Stimulated activated CD4-positive, alpha-beta T cell treated with anti-CD3 and anti-CD28 coated beads, Interleukin-12 subunit alpha, Interleukin-12 subunit beta, amount 100 ng/mL, for 48 hours (primary cell): ENCODE measurements at regions not wholly inside any gene's neighbourhood (a gene's known extent, or its start where the extent isn't known, plus 50 kb on each side); places are given as distances from the start of the nearest gene placed in this dataset.
"Not testable (repeated sequence)": the region's sequence is repeated elsewhere in the genome, so short reads cannot be mapped to it uniquely, and the experiment has no call there.

Source experiments
- DNase-seq, 3 donors: peaks; one replicate each; pipeline ENCODE4 v3.0.0-alpha.2; 2020; ENCODE audit warnings: low read depth in 2 of 3, low spot score in 1 of 3

DNA sequence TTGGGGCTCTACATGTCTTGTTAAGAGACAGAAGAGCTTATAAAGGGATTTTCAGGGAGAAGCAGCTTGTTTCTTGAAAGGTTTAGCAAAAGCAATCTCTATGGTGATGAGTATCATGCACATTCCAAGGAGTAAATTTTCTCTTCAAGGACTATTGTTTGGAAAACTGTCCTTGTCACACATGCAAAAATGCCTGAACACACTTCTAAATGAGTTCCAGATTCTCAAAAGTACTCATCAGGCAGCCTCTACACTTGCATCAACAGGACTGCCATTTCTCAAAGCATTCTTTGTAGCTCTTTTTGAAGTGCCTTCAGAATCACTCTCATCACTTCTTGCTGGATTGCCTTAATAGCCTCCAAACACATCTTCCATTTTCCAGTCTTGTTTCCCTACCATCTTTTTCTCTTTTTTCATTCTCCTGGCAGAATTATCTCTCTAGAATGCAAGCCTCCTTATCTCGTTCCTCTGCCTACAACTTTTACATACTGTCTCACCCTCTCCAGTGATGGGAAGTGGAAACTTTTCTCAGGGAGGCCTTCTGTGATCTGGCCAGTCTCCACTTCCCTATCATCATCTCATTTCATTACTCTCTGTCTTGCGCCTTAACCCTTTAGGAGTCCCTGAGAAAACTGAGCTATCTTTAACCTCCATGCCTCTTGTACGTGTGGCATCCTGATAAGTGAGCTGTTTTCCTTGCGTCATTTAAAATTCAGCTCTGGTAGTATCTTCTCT is 631.5 kb upstream of the TLE4 start:
- no peak for DNase-seq

DNA sequence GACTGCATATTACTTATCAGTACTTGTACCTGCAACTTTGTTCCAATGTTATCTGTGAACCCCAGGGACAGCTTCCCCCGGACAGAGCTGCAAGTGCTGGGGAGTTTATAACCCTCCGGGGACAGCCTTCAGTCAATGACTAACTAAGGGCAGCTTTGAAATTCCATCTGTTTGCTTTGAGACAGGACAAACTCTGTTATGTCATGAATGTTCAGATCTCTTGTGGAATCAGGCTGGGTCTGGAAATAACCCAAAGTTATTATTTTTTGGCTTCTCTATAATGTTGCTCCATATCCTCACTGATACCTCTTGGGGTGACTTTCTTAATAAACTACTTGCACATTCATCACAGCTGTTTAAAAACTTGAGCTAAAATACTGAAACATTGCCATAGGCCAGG is 617.5 kb upstream of the TLE4 start:
- DNase-seq: no peak

DNA sequence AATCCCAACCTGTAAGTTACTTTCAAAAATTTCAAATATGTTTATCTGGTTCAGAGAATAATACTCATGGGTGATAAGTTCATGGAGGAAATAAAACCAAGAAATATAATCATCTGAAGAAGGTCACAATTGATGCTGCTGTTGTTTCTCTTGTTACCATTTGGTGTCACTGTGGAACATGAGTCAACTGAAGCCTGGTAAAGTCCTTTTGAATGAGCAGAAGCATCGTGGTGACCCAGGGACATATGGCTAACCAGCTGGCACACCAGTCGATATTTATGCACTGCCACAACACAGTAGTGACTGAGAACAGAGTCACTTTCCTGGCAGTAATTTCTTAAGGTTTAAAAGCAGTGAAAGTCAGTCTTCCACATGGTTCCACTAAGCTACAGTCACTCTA is 612.9 kb upstream of the TLE4 start:
- DNase-seq: no peak

DNA sequence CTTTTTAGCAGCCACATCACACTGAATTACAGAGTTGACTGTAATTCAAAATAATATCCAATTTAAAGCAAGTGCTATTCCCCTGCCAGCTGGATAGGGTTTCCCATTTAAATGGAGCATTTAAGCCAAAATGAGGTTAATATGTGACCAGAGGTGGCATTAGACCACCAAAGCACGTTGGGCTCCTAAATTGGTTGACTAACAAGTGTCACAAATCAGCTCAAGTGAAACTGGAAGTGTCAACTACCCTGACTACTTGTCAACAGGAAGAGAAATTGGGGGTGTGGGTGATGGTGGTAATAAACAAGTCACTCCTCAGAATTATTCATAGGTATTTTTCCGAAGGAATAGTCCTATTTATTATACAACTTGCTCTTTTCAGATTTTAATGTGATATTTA is 609.6 kb upstream of the TLE4 start:
- no peak for DNase-seq

- no peak for DNase-seq
Measured at GRCh38 chr9:78963911-78964310, 607.9 kb upstream of the TLE4 start.

DNA sequence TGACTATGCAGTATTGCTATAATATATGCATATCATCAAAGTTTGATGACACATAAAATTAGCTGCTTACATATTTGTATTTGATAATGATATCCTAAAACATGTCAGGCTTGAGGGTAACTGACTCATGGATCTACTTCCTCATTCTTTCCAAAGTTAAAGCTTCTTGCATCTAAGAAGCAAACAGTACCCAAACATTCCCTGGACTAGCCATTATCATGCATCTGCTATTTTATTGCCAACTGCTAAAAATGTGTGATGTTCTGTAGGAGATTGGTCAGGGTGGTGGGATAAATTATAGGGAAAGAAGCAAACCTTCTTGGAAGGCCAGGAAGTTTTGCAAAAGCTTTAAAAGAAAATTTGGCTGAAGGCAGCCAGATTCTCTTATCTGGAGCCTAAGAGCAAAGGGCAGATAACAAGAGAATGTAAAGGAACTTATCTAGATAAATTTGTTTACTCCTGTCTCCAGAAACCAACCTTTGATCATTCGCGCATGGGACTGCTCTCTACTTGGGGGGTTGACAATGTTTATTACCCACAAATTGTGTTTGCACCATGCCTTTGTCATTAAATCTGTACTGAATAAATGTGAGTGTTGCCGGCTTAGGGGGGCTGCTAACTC is 604.1 kb upstream of the TLE4 start:
- no peak for DNase-seq

DNA sequence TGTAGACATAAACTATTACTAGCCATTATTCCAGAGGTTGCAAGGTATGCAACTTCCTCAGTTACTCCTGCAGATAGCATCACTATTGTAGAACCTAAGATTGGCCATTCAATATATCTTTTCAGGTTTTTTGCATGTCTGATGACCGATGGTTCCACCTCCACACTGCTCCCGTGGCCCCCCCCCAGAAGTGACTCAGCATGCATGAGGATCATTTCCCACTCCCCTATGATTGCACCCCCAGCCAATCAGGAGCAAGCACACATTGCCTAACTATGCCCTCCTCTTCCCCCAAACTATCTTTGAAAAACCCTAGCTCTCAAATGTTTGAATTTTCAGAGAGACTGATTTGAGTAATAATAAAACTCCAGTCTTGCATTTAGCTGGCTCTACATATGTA is 601.4 kb upstream of the TLE4 start:
- no peak for DNase-seq

DNA sequence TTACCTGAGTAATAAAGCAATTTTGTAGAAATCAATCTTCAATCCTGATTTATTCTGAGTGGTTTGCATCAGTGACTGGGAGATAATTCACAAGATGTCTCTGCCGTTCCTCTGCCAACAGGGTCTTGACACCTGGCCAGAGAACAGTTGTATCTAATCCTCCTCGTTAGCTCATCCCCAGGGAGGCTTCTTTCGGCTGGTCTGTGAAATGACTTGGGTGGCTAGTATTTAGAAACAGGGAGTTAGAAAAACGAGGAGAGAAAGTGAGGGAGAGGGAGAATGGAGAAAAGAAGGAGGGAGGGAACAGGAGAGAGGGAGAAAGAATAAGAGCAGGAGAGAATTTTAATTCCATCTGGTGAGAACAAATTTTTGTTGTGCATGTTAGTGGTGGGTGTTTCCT is 600.2 kb upstream of the TLE4 start:
- DNase-seq: no peak

- DNase-seq: no peak
Measured at GRCh38 chr9:78972303-78972999, 599.3 kb upstream of the TLE4 start.

GRCh38 chr9:78973907-78974306 is 597.9 kb upstream of the TLE4 start:
- no peak for DNase-seq

- no peak for DNase-seq
Measured at GRCh38 chr9:78982849-78983248, 588.9 kb upstream of the TLE4 start.

DNA sequence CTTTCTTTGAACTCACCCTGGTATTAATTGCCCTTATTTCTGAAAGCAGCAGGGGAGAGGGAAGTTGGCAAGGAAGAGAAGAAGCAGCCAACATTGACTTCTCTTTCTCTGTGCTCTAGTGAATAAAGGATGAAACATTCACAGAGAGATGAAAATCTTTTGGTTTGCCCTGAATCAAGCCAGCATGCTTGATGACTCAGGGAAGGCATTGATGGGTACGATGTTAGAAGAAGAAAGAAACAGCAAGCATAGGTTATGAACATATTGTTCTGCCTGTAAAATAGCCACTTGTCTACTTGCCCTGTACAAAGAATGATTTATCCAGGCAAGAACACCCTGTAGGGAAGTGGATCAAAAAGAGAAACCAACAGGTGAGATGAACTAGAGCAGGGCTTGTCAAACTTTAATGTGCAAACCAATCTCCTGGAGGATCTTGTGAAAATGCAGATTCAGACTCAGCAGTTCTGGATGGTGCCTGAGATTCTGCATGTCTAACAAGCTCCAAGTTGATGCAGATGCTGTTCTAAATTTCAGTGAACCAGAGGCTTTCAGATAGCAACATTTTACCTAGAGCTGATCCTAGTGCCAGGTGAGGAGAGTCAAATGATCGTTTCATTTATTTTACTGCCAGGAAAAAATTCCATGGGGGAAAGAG is 586.6 kb upstream of the TLE4 start:
- DNase-seq: no peak

DNA sequence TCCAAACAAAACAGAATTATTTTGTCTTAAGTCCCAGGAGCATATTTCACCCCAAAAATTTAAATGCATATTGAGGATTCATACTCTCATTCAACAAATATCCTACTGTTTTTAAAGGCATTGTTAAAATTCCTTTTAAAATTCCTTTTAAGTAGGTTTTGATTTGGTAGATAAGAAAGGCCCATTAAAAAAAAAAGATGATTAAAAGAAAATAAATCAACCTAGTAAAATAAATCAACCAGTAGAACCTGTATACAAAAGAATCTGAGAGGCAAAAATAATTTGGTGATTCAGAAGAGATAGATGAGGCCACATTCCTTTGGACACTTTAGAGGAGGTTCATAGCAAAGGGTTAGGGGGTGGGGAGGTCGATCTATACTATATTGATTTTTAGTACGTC is 585.3 kb upstream of the TLE4 start:
- DNase-seq: no peak

- DNase-seq: no peak
Measured at GRCh38 chr9:78989031-78989658, 582.6 kb upstream of the TLE4 start.

GRCh38 chr9:78994471-78994870 is 577.3 kb upstream of the TLE4 start:
- no peak for DNase-seq

GRCh38 chr9:78994974-78995373 is 576.8 kb upstream of the TLE4 start:
- DNase-seq: not testable (repeated sequence)

GRCh38 chr9:78997296-78997695 is 574.5 kb upstream of the TLE4 start:
- no peak for DNase-seq

DNA sequence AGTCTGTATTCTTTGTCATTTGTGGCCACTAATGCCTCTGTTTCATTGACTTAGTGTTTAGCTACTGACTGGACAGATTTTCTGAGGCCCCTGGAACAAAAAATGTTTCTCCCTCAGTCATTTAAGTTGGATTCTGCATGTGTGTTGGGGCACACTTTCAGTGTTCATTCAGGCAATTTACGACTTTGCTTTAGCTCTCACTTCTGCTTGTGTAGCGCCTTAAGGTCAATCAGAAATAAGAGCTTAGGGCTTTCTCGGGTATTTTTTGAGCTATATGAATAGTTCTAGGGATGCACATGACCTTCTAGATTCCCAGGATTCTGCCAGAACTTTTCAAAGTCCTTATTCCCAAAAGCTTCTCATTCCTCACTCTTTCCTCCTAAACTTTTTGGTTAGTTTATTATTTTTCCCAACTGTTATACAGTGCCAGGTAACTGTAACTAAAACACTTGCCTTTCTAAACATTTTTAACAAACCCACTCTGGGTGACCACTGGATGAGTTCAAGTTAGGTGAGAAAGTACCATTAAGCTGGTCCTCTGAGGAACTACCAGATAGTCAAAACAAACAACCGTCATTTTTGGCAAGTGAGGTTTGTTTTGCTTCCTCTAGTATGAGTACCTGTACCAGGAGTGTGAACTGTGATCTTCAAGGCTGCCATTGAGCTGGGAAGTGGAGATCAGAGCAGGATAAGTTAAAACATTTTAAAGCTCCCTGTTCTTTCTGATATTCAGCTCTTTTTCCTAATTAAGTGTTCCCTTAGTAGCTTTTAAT is 571.3 kb upstream of the TLE4 start:
- DNase-seq: no peak

DNA sequence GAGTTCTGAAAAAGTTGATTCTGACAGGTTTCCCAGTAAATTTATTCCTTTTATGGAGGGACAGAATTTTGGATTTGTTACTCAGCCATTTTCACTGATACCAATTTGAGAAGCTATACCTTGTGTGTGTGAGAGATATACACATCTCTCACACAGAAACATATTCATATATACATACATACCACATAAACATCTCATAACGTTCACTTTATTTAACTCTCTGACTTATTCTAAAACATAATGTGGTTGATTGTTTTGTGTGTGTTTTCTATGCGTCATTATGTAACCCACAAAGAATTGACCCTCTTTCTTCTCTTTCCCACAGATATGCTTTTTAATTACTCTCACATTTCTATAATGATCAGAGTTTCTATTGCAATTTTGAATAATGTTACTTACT is 570.8 kb upstream of the TLE4 start:
- no peak for DNase-seq

- no peak for DNase-seq
Measured at GRCh38 chr9:79003514-79003913, 568.3 kb upstream of the TLE4 start.

- DNase-seq: no peak
Measured at GRCh38 chr9:79004032-79004431, 567.7 kb upstream of the TLE4 start.
